ENCODE measurements at regions not wholly inside any gene's neighbourhood (a gene's known extent, or its start where the extent isn't known, plus 50 kb on each side); places are given as distances from the start of the nearest gene placed in this dataset.
"Not testable (repeated sequence)": the region's sequence is repeated elsewhere in the genome, so short reads cannot be mapped to it uniquely, and the experiment has no call there.

- peak; percentile 2 for DNase-seq
These were observed 133.5 kb downstream of the GPX5 start for GRCh38 chr6:28659250-28659566.

GRCh38 chr6:28661097-28661713 is 135.5 kb downstream of the GPX5 start:
- no peak for DNase-seq

GRCh38 chr6:28664870-28665396 is 139.3 kb downstream of the GPX5 start:
- no peak for DNase-seq

DNA sequence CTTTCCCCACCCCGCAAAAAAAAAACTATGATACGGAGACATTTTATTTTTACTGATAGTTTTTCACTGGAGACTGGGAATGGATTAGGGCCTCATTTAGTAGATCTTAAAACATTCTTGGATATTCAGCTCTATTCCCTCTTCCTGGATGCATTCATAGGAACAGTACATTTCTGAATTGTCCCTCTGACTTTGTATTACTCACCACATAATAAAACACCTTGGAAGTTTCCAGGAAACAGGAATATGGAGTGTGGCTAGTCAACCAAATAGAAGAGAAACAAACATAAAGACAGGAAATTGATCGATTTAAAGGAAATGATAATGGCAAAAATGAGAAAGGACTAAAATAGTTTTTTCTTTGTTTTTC is 147.7 kb downstream of the GPX5 start:
- no peak for DNase-seq

GRCh38 chr6:28673787-28674671 is 148.3 kb downstream of the GPX5 start:
- DNase-seq = peak; percentile 78

- no peak for DNase-seq
These were observed 149.9 kb downstream of the GPX5 start for GRCh38 chr6:28675600-28675999.

DNA sequence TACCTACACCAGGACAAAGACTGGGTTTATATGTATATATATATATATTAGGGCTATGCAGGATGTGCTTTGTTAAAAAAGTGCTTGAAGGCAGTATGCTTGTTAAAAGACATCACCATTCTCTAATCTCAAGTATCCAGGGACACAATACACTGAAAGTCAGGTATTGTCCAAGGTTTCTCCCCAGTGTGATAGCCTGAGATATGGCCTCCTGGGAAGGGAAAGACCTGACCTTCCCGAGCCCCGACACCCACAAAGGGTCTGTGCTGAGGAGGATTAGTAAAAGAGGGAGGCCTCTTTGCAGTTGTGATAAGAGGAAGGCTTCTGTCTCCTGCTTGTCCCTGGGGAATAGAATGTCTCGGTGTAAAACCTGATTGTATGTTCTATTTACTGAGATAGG is 156.9 kb downstream of the GPX5 start:
- DNase-seq = no peak

DNA sequence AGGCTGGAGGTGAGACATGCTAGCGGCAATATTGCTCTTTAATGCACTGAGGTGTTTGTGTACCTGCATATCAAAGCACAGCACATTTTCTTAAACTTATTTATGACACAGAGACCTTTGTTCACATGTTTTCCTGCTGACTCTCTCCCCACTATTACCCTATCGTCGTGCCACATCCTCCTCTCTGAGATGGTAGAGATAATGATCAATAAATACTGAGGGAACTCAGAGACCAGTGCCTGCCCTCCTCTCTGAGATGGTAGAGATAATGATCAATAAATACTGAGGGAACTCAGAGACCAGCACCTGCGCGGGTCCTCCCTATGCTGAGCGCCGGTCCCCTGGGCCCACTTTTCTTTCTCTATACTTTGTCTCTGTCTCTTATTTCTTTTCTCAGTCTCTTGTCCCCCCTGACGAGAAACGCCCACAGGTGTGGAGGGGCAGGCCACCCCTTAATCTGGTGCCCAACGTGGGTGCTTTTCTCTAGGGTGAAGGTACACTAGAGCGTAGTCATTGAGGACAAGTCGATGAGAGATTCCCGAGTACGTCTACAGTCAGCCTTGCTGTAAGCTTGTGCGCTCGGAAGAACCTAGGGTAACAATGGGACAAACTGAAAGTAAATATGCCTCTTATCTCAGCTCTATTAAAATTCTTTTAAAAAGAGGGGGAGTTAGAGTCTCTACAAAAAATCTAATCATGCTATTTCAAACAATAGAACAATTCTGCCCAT is 157.4 kb downstream of the GPX5 start:
- DNase-seq = not testable (repeated sequence)

DNA sequence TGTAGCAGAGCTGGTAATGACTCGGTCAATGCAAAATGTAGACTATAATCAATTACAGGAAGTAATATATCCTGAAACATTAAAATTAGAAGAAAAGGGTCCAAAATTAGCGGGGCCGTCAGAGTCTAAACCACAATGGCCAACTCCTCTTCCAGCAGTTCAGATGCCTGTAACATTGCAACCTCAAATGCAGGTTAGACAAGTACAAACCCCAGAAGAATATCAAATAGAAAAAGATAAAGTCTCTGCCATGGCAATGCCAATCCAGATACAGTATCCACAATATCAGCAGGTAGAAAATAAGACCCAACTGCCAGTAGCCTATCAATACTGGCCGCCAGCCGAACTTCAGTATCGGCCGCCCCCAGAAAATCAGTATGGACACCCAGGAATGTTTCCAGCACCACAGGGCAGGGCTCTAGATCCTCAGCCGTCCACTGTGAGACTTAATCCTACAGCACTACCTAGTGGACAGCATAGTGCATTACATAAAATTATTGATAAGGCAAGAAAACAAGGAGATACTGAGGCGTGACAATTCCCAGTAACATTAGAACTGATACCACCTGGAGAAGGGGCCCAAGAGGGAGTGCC is 158.4 kb downstream of the GPX5 start:
- DNase-seq = peak; percentile 57

GRCh38 chr6:28685960-28686359 is 160.3 kb downstream of the GPX5 start:
- DNase-seq = peak; percentile 15

GRCh38 chr6:28686446-28687027 is 160.9 kb downstream of the GPX5 start:
- peak; percentile 72 for DNase-seq

GRCh38 chr6:28687309-28687981 is 161.8 kb downstream of the GPX5 start:
- DNase-seq = not testable (repeated sequence)

GRCh38 chr6:28691991-28692390 is 166.3 kb downstream of the GPX5 start:
- DNase-seq = not testable (repeated sequence)

- DNase-seq = peak; percentile 29
These were observed 167.5 kb downstream of the GPX5 start for GRCh38 chr6:28693033-28693750.

DNA sequence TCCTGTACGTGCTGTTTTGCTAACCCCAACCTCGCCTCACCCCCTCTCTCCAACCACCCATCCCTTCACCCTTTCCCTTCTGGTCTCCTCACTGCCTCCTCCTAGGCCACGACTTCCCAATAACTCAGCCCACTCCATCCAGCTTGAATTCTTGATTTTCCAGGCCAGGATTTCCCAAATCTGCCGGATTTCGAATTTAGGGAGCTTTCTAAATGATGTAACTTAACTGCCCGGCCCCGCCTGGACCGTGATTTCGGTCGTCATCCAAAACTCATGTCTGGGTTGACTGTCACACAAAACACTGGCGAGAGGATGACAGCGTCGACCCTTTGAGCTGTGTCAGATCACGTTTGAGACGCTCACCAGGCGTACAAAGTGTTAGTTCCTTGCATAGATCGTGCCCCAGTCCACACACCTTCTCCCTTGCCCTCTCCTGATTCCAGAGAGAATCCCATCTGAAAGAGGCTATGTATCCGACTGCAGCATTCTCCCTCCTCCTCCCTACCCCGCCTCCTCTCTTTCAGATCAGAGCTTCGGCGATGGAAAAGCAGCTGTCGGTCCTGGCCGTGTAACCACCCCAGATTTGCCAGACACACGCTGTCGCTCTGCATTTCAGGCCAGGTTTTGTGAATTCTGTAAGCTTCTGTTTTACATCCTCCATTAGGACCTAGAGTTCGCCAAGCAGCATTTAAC is 168.2 kb downstream of the GPX5 start:
- DNase-seq = no peak

GRCh38 chr6:28695715-28696114 is 170.0 kb downstream of the GPX5 start:
- peak; percentile 60 for DNase-seq

DNA sequence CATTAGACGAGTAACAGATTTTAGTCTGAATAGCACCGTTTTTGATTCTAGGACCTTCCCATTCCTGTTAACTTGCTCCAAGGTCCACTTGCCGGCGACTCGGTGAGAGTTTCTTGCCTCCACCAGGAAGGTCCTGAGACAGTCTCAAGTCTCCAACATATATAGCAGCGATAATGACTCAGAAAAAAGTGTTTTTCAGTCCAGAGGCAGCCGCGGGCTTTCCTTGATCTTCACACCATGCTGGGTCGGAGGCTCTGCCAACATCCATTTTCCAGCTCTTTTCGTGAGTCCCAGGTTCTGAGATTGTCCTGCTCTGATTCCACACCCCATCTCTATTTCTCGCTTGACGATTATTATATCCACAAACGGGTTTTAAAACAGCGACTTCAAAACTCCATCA is 170.5 kb downstream of the GPX5 start:
- peak; percentile 30 for DNase-seq

- no peak for DNase-seq
These were observed 171.0 kb downstream of the GPX5 start for GRCh38 chr6:28696682-28697081.

DNA sequence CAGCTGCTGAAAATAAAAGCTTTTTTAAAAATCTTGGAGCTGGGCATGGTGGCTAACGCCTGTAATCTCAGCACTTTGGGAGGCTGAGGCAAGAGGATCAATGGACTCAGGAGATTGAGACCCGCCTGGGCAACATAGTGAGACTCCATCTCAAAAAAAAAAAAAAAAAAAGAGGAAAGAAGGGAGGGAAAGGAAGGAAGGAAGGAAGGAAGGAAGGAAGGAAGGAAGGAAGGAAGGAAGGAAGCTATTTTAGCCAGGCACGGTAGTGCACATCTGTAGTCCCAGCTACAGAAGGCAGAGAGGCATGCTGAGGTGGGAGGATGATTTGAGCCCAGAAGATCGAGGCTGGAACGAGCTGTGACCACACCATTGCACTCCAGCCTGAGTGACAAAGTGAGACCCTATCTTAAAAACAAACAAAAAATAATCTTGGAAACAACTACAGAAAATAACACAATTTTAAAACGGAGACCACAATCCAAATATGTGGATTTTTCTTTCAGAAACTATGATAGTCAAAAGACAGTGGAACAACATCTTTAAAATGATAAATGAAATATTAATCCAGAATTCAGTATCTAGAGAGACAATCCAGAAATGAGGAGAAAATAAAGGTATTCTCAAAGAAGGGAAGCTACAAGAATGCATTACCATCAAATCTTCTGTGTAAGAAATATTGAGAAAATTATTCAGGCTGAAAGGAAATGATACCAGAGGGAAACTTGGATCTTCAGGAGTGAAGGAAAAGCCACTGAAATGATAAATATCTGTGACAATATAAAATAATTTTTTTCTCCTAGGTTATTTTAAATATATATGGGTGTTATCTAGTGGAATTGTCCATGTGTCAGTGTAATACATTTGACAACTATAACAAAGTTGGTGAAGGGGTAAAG is 182.0 kb downstream of the GPX5 start:
- no peak for DNase-seq

All from EL (cell line).